Activated CD4-positive, alpha-beta T cell treated with anti-CD3 and anti-CD28 coated beads for 48 hours (primary cell): ENCODE measurements at regions not wholly inside any gene's neighbourhood (a gene's known extent, or its start where the extent isn't known, plus 50 kb on each side); places are given as distances from the start of the nearest gene placed in this dataset.
"Not testable (repeated sequence)": the region's sequence is repeated elsewhere in the genome, so short reads cannot be mapped to it uniquely, and the experiment has no call there.

ENCODE experiments used
- DNase-seq: peaks from one replicate; pipeline ENCODE4 v3.0.0-alpha.2; 2020

- DNase-seq = no peak
Measured at GRCh38 chr6:134821928-134822864, 127.7 kb downstream of the ALDH8A1 start.

GRCh38 chr6:134821397-134821796, 128.5 kb downstream of the ALDH8A1 start:
- no peak for DNase-seq

- no peak for DNase-seq
Measured at GRCh38 chr6:134819863-134820800, 129.8 kb downstream of the ALDH8A1 start.

GRCh38 chr6:134819236-134819635, 130.7 kb downstream of the ALDH8A1 start:
- no peak for DNase-seq

- DNase-seq = no peak
Measured at GRCh38 chr6:134817448-134817847, 132.5 kb downstream of the ALDH8A1 start.

GRCh38 chr6:134816780-134817179, 133.1 kb downstream of the ALDH8A1 start:
- DNase-seq = no peak

- DNase-seq = no peak
Measured at GRCh38 chr6:134816300-134816699, 133.6 kb downstream of the ALDH8A1 start.

GRCh38 chr6:134814076-134814695, 135.7 kb downstream of the ALDH8A1 start:
- DNase-seq = no peak

- DNase-seq = no peak
Measured at GRCh38 chr6:134813146-134813545, 136.8 kb downstream of the ALDH8A1 start.

- no peak for DNase-seq
Measured at GRCh38 chr6:134810402-134810801, 139.5 kb downstream of the ALDH8A1 start.

GRCh38 chr6:134809130-134809529, 140.8 kb downstream of the ALDH8A1 start:
- no peak for DNase-seq

GRCh38 chr6:134806180-134806798, 143.6 kb downstream of the ALDH8A1 start:
- DNase-seq = no peak

- no peak for DNase-seq
Measured at GRCh38 chr6:134805168-134805567, 144.7 kb downstream of the ALDH8A1 start.

- not testable (repeated sequence) for DNase-seq
Measured at GRCh38 chr6:134804311-134804710, 145.6 kb downstream of the ALDH8A1 start.

- DNase-seq = no peak
Measured at GRCh38 chr6:134802426-134803058, 147.4 kb downstream of the ALDH8A1 start.

- no peak for DNase-seq
Measured at GRCh38 chr6:134797400-134798113, 152.3 kb downstream of the ALDH8A1 start.

GRCh38 chr6:134795691-134796090, 154.2 kb downstream of the ALDH8A1 start:
- no peak for DNase-seq

GRCh38 chr6:134795001-134795400, 154.9 kb downstream of the ALDH8A1 start:
- no peak for DNase-seq

- not testable (repeated sequence) for DNase-seq
Measured at GRCh38 chr6:134791243-134791843, 158.6 kb downstream of the ALDH8A1 start.

- no peak for DNase-seq
Measured at GRCh38 chr6:134787261-134787877, 162.5 kb downstream of the ALDH8A1 start.
